ENCODE measurements at regions not wholly inside any gene's neighbourhood (a gene's known extent, or its start where the extent isn't known, plus 50 kb on each side); places are given as distances from the start of the nearest gene placed in this dataset.

- ATAC-seq (peak; percentile 72; the same call in 1 of the 2 replicates), DNase-seq (ENCODE audit: low read depth, low spot score) (no peak)
- intact Hi-C loops (cut with micrococcal nuclease; ENCODE audit: unreplicated experiment) = no loop called here
- POLR2A ChIA-PET = no interaction called here
- Histone ChIP-seq H3K4me3 (ENCODE audit: low read depth in 2 of 2, low read length in 2 of 2) (no peak overlapping the region), H3K9me3 (ENCODE audit: control insufficient read depth, insufficient read depth, low read depth, low read length) (no peaks in the 10 kb centered on the region), H3K27ac (ENCODE audit: low read length) (no peak overlapping the region), H3K4me1 (ENCODE audit: control insufficient read depth, insufficient read depth, low read length) (no peaks in the 10 kb centered on the region), H3K36me3 (ENCODE audit: control insufficient read depth, insufficient read depth, low read length) (no peaks in the 10 kb centered on the region), H3K27me3 (ENCODE audit: control insufficient read depth, insufficient read depth, low read length) (no peaks in the 10 kb centered on the region; the same call in 1 of the 2 replicates)
- in situ Hi-C loops (cut with HindIII; ENCODE audit: low pct_unique_long_range_greater_than_20kb, low sequenced_read_pairs) = no loop called here
- CTCF ChIA-PET = interaction anchor here (0.6 kb wide), 2 partner anchors 16 to 81 kb away, joined by 6 to 8 read pairs; no protein-coding TSS in a partner anchor
- TF ChIP-seq TCF7L2 (IDR thresholded peaks at IDR 0.05; ENCODE audit: low read depth, low read length) = no peak
- peak; percentile 61; the same call in 1 of the 2 replicates for TF ChIP-seq CTCF (IDR thresholded peaks at IDR 0.05)
- no TSS peak for BruUV-seq (replicated peaks)
Observed at GRCh38 chr9:93859431-93860215, 95.5 kb downstream of the BARX1 start.

- H3K4me1 ChIP-seq (ENCODE audit: control insufficient read depth, insufficient read depth, low read length) = no peaks in the 10 kb centered on the region
- no peak overlapping the region for H3K27ac ChIP-seq (ENCODE audit: low read length)
- no TSS peak for BruUV-seq (replicated peaks)
- CTCF ChIA-PET = no interaction called here
- no peaks in the 10 kb centered on the region for H3K36me3 ChIP-seq (ENCODE audit: control insufficient read depth, insufficient read depth, low read length)
- DNase-seq (ENCODE audit: low read depth, low spot score) (no peak), ATAC-seq (no peak)
- intact Hi-C loops (cut with micrococcal nuclease; ENCODE audit: unreplicated experiment) (no loop called here), in situ Hi-C loops (cut with HindIII; ENCODE audit: low pct_unique_long_range_greater_than_20kb, low sequenced_read_pairs) (no loop called here)
- H3K27me3 ChIP-seq (ENCODE audit: control insufficient read depth, insufficient read depth, low read length) = no peaks in the 10 kb centered on the region; the same call in 1 of the 2 replicates
- H3K4me3 ChIP-seq (ENCODE audit: low read depth in 2 of 2, low read length in 2 of 2) = no peak overlapping the region
- no peaks in the 10 kb centered on the region for H3K9me3 ChIP-seq (ENCODE audit: control insufficient read depth, insufficient read depth, low read depth, low read length)
- POLR2A ChIA-PET = no interaction called here
- TF ChIP-seq REST (IDR thresholded peaks at IDR 0.05; ENCODE audit: insufficient read depth in 1 of 2, low read depth in 2 of 2, low read length in 1 of 2) = no peak
- no peak for TF ChIP-seq TCF7L2 (IDR thresholded peaks at IDR 0.05; ENCODE audit: low read depth, low read length)
- TF ChIP-seq SIN3A (IDR thresholded peaks at IDR 0.05; ENCODE audit: borderline replicate concordance, insufficient read depth, low read depth, low read length) = no peak
- TF ChIP-seq POLR2AphosphoS5 (IDR thresholded peaks at IDR 0.05; ENCODE audit: low read depth, low read length) = no peak
- TF ChIP-seq CTCF (IDR thresholded peaks at IDR 0.05) = no peak
Observed at GRCh38 chr9:93857528-93857927, 97.6 kb downstream of the BARX1 start.

Measured in Panc1 (cell line).